GM12873 (cell line): ENCODE measurements at regions not wholly inside any gene's neighbourhood (a gene's known extent, or its start where the extent isn't known, plus 50 kb on each side); places are given as distances from the start of the nearest gene placed in this dataset.

Experiments used
- TF ChIP-seq, protein P1 (sequence below): IDR thresholded peaks from 2 replicates; pipeline ENCODE4 v1.5.1; 2012; ENCODE audit warnings: low read depth, mild to moderate bottlenecking, moderate library complexity, low read length, control low read depth; ENCODE audit not compliant: insufficient read depth; ENCODE audit errors: missing control alignments

DNA sequence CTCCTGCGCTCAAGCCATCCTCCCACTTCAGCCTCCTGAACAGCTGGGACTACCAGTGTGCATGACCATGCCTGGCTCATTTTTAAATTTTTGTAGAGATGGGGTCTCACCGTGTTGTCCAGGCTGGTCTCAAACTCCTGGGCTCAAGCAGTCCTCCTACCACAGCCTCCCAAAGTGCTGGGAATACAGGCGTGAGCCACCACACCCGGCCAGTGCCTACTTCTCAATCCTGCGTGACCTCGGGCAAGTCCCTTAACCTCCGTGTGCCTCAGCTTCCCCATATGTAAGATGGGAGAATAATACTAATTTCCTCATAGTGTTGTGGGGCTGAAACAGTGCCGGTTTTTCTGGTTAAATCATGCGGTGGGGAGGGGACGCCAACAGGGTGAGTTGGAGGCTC is 143.5 kb upstream of the CIBAR2 start:
- TF ChIP-seq, protein P1, sequence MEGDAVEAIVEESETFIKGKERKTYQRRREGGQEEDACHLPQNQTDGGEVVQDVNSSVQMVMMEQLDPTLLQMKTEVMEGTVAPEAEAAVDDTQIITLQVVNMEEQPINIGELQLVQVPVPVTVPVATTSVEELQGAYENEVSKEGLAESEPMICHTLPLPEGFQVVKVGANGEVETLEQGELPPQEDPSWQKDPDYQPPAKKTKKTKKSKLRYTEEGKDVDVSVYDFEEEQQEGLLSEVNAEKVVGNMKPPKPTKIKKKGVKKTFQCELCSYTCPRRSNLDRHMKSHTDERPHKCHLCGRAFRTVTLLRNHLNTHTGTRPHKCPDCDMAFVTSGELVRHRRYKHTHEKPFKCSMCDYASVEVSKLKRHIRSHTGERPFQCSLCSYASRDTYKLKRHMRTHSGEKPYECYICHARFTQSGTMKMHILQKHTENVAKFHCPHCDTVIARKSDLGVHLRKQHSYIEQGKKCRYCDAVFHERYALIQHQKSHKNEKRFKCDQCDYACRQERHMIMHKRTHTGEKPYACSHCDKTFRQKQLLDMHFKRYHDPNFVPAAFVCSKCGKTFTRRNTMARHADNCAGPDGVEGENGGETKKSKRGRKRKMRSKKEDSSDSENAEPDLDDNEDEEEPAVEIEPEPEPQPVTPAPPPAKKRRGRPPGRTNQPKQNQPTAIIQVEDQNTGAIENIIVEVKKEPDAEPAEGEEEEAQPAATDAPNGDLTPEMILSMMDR, result no peak

DNA sequence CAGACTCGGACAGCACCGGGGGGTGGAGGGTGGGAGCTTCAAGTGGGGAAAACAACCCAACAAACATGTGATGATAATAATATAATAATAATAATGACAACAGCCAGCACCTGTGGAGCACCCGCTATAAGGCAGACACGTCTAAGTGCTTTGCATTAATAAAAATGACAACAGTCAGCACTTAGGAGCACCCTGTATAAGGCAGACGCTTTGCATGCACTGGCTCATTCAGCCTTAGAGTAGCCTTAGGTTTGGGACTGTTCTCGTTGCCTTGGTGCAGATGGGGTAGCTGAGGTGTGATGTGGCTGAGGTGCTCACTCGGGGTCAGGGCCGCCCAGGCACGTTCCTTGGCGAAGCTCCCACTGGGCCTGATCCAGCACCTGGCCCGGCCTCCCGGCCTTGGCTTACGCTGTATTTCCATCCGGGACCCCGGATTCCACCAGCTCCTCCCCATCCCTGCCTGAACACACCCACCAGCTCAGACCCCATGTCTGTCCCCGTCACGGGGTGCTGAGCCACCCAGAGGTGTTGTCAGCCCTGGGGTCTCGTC is 144.0 kb upstream of the CIBAR2 start:
- TF ChIP-seq, protein P1, result no peak

DNA sequence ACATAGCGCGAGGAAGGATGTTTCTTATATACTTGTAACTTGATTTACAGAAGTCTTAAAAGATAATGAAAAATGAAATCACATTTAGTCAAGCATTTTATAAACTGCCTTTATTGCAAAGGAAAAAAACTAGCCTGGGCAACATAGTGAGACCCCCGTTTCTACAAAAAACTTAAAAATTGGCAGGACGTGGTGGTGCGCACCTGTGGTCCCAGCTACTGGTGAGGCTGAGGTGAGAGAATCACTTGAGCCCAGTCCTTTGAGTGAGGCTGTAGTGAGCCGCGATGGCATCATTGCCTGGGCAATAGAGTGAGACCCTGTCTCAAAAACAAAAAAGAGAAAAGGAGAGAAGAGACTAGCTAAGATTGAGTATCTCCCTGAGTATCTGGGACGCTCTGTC is 145.2 kb upstream of the CIBAR2 start:
- TF ChIP-seq, protein P1, result no peak

DNA sequence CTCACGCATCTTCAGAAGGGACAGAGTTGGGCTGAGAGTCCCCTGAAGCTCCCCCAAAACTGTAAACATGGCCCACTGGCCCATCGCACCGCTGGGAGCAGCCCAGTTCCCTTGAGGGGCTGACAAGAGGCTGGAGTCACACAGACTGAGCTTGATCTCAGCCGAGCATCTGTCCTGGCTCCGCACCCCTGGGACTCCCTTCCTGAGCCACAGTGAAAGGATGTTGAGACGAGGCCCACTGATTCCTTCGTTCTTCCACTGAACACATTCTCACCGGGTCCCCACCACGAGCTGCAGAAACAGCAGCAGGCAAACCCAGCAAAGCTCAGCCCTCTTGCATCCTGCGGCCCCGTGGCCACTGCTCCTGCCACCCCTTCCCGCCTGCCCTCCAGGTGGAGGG is 145.9 kb upstream of the CIBAR2 start:
- TF ChIP-seq, protein P1, result no peak

DNA sequence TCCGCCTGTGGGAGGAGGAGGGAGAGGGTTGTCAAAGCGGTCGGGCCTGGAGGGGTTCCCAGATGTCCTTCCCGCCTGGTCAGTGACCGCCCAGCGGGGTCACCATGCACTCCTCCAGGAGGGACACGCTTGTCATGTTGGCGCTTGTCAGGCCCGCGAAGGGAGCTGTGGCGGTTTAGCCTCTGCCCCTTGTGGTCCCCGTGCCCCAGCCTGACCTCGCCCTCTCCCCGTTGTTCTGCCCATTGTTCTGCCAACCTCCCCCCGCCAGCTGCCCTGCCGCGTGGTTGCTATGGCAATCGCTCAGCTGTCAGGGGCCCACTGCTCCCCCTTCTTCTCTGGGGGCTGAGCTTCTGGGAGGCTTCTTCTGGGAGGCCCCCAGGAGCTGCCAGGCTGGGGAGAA is 146.4 kb upstream of the CIBAR2 start:
- TF ChIP-seq, protein P1, result no peak

DNA sequence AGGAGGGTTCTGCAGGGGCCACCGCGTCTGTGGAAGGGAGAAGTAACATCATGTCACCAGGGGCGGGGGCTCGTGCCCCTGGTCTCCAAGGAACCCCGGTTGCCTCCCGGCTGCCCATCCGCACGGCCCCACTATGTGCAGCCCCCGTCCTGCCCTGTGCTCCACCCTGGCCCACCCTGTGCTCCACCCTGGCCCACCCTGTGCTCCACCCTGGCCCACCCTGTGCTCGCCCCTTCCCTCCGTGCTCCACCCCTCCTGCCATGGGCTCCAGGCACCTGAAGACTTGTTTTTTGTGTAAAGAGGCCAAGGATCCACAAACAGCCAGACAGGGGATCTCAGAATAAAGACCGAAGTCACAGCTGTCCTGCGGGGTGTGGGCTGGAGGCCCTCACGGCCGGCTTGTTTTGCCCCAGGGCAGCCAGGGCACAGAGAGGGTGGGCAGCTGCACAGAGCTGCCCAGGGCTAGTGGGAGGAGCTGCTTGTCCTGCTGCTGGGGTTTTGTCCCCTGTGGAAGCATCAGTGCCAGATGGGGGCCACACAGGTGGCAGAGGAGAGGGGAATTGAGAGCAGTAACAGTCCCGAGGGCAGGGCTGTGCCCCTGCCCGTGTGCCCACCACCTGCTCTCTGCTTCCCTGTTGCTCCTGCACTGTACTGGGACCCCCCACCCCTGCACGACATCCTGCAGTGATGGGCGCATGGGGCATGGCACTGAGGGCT is 147.0 kb upstream of the CIBAR2 start:
- TF ChIP-seq, protein P1, result no peak

DNA sequence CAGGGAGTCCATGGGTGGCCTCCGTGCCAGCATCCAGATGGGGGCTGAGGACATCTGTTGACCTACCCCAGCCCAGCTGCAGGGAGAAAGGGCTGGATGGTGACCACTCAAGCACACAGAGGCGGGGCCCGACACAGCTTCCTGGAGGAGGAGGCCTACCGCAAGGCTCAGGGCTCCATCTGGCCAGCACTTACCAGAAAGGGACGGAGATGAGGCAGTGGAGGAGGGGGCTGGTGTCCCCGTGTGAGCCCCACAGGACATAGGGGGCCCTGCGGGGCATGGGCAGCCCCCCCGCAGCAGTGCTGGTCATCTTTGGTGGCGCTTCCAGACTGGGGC is 147.5 kb upstream of the CIBAR2 start:
- TF ChIP-seq, protein P1, result no peak
